HG03442 (cell line): ENCODE measurements at regions not wholly inside any gene's neighbourhood (a gene's known extent, or its start where the extent isn't known, plus 50 kb on each side); places are given as distances from the start of the nearest gene placed in this dataset.

Experiments
- ATAC-seq: cut with Tn5 transposase; IDR thresholded peaks from one replicate; pipeline ENCODE4 v1.9.1; 2021; ENCODE audit warnings: mild to moderate bottlenecking, moderate library complexity; ENCODE audit not compliant: unreplicated experiment

DNA sequence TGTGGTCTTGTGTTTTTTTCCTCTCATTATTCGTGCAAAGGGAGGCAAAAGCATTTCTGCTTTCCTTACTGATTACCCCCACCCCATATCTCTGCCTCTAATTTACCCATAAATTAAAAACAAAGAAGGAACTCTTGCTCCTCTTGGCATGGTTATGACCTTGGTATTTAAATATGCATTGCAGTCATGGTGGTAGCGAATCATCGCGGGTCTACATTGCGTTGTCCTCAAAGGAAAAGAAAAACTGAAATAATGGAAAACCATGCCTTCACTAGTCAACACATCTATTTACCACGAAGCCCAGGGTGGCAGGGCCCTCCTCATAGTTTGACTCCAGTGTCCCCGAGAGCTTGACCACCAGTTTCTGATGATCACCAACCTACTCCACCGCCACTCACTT is 126.7 kb upstream of the PARP11 start:
- no peak for ATAC-seq

- ATAC-seq: no peak
Observed at GRCh38 chr12:3998968-3999792, 126.0 kb upstream of the PARP11 start.

GRCh38 chr12:3998397-3998796 is 125.2 kb upstream of the PARP11 start:
- ATAC-seq: no peak

- no peak for ATAC-seq
Observed at GRCh38 chr12:3996322-3996721, 123.1 kb upstream of the PARP11 start.

- no peak for ATAC-seq
Observed at GRCh38 chr12:3995306-3995705, 122.1 kb upstream of the PARP11 start.

DNA sequence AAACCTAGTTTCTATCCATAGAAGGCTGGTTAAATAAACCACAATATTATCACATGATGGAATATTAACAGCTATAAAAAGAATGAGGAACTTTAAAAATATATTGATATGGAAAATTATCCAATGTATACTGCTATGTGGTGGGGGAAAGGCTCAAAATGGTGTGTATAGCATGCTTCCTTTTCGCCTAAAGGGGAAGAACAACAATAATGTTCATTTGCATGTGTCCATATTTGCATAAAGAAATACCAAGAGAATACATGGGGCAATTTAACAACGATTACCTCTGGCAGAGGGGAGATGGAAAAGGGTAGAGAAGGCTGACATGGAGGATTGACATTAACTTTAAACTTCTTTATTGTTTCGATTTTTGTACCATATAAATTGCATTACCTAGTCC is 121.3 kb upstream of the PARP11 start:
- ATAC-seq: no peak

GRCh38 chr12:3992945-3993344 is 119.7 kb upstream of the PARP11 start:
- ATAC-seq: no peak

DNA sequence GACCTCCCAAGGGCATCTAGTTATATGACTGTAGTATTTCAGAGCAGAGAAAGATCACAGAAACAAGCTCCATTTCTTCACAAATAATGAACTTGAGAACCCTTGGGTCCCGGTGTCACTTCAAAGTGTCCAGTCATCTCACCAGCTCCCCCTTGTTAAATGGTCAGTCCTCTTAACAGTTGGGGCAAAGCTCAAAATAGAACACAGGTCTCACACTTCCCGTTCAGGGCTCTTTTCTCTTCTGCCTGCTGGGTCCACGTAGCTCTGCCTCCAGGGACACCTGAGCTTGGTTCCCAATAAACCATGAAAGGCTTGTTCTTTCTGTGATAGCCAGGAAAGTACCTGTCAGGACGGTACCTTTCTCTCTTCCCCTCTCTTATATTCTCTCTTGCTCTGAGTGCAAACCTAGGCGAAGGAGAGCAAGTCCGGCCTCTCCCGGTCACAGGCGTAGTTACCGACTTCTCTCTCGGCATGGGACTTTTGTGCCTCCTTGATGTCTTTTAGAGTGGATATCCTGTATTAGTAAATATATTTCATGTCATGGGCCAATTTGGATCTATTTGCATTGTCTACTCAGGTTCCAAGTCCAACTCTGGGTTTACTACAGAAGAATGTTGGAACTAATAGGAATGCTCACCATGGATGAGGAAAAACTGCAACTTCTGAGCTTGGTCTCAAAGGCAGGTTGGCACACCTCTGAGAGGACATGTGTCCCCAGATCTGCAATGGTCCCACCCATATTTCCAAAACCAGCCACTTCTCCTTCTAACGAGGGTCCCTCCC is 118.8 kb upstream of the PARP11 start:
- ATAC-seq: no peak

- no peak for ATAC-seq
Observed at GRCh38 chr12:3990501-3991280, 117.5 kb upstream of the PARP11 start.

- no peak for ATAC-seq
Observed at GRCh38 chr12:3989218-3989550, 116.0 kb upstream of the PARP11 start.

DNA sequence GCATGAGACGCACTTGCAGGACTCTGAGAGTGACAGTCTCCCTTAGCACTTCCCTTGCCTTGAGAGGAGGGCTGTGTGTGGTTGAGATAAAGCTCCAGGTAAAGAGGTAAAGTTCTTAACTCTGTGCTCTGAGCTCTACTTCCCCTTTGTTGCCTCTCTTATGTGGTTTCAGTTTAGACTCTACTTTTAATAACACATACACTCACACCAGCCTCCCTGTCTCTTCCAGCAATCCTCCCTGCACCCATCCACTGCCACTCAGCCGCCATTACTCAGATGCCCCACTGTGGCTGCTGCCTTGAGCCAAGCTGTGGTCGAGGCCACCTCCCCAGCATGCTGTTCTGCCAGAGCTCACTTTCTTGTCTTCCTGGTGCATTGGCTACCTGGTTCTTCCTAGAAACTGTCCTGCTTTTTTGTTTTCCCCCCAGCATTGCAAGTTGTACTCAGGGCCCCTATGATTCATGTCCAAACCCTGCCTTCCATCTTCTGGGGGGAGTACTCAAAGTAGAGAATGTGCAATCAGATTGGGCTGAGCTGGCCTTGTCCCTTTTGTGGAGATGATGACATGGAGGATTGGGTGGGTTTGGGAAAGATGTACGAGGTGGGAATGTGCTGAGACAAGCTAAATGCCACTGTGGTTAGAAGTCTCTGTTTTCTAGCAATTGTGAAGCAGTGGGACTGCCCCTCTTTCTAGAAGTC is 115.5 kb upstream of the PARP11 start:
- no peak for ATAC-seq

DNA sequence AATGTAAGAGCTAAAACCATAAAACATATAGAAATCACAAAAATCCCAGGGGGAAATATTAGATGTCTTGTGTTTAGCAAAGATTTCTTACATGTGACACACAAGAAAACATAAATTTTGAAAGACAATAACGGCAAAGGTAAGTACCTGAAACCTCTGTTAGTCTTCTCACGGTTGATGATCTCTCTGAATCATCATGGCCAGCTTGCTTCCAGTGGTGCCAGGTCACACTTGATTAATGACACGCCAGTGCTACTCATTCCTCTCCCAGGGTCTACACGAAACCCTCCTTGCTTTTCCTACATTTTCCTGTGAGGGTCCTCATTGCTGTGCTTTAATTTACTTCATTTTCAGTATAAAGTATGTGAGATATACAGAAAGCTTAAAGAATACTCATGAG is 114.4 kb upstream of the PARP11 start:
- ATAC-seq: no peak

DNA sequence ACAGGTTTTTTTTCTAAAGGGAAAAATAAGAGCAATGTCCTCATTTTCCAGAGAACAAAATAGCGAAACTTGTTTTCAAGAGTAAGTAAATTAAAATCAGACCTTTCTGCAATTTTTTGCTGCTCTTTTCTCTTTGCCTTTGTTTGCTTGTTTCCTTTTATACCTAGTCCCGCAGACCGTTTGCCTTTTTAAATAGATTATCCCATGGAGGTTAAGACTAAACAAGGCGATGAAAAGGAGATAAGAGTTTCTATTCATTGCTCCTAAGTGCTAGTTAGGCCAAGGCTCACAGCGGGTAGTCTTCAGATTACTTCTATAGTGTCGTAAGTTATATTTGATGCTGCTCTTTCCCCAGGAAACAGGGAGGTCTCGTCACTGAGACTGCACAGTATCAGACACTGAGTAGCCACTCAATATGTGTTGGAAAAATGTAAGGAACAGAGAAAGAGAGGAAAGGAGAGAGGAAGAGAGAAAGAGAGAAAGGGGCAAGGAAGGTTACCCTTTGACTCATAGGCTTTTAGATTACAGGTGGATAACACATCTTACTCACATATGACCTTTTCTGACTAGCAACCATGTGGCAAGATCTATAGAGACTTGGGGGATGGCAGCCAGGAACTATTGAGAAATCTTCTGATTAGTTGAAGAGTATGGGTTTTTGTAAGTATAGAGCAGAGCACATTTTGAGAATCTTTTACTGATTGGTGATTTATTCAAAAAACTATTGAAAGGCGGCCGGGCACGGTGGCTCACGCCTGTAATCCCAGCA is 107.5 kb upstream of the PARP11 start:
- no peak for ATAC-seq

DNA sequence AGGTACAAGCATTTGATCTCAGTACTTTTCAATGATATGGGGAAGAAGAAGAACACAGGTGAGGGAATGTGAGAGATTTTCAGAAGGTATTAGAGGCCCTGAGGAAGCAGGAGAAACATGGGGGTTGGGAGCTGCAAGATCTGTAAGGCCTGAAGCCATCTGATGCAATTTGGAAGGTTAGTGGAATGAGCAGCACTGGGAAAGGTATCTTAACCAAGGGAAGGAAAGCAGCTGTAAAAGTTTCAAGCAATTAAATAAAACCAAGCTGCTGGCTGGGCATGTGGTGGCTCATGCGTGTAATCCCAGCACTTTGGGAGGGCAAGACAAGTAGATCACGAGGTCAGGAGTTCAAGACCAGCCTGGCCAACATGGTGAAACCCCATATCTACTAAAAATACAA is 104.4 kb upstream of the PARP11 start:
- ATAC-seq: no peak

- no peak for ATAC-seq
Observed at GRCh38 chr12:3976351-3976938, 103.2 kb upstream of the PARP11 start.

- ATAC-seq: no peak
Observed at GRCh38 chr12:3975652-3976051, 102.5 kb upstream of the PARP11 start.

DNA sequence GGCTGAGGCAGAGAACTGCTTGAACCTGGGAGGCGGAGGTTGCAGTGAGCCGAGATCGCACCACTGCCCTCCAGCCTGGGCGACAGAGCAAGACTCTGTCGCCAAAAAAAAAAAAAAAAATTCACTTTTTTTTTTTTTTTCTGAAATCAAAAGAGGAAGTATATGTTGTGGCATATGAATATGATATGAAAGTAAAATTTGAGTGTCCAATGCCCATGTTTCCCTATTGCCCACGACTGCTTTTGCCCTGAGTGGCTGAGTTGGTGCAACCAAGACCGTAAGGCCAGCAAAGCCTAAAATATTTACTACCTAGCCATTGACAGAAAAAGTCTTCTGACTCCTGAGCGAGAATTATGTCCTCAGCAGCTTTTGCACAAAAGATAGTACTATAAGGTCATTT is 101.7 kb upstream of the PARP11 start:
- ATAC-seq: no peak

- ATAC-seq: no peak
Observed at GRCh38 chr12:3973973-3974644, 100.9 kb upstream of the PARP11 start.

DNA sequence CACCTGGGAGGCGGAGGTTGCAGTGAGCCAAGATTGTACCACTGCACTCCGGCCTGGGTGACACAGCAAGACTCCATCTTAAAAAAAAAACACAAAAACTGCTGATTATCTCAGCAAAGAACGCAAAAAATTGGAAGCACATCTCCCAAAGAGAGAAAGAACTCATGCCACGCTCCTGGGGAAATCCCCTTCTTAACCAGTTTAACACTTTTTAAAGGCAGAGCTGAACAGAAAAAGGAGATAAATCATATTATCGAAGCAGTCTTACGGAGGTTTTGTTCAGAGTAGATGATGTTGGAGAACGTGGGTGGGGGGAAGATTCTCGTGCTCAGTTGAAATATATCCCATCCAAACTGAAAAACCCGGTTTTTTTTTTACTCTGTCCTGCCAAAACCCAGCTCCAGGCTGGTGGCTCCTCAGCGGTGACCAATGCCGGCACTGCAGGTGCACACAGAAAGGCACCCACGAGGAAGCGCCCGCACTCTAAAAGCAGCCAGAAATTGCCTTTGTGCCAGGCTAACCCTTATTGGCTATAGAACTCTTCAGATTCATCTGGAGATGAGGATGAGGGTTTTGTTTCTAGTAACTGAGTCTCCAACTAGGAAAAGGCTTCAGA is 100.2 kb upstream of the PARP11 start:
- ATAC-seq: no peak
